Gastrocnemius medialis (tissue), 4 donors: ENCODE measurements at regions not wholly inside any gene's neighbourhood (a gene's known extent, or its start where the extent isn't known, plus 50 kb on each side); places are given as distances from the start of the nearest gene placed in this dataset.

Source experiments
- ATAC-seq, 2 donors: fragments of 150-250 bp; one replicate each; pipeline ENCODE4 v1.9.1; 2016
- DNase-seq, 2 donors: peaks; one replicate each; pipeline ENCODE4 v3.0.0-alpha.2; 2019
- H3K27ac ChIP-seq, 4 donors: fragments of 200-600 bp; sonication (generic); 1 replicate in 1 of 4; 2 replicates in 3 of 4; pipeline ENCODE4 v1.5.1; 2016 to 2018; ENCODE audit warnings: mild to moderate bottlenecking in 2 of 4, moderate library complexity in 1 of 4
- H3K27me3 ChIP-seq, 3 donors: fragments of 200-600 bp; sonication (generic) in 2 of 3; 1 replicate in 1 of 3; 2 replicates in 2 of 3; pipeline versions ENCODE4 v1.5.1 to v1.6.0; 2016 to 2019; ENCODE audit warnings: mild to moderate bottlenecking in 1 of 3, moderate library complexity in 1 of 3
- H3K36me3 ChIP-seq, 2 donors: fragments of 200-600 bp; sonication (generic) in 1 of 2; one replicate each; pipeline ENCODE4 v1.5.1; 2017 to 2018
- H3K4me1 ChIP-seq, 2 donors: fragments of 200-600 bp; sonication (generic) in 1 of 2; one replicate each; pipeline ENCODE4 v1.5.1; 2016 to 2017; ENCODE audit warnings: mild to moderate bottlenecking in 2 of 2
- H3K4me3 ChIP-seq, 4 donors: fragments of 200-600 bp; sonication (generic) in 3 of 4; 1 replicate in 1 of 4; 2 replicates in 3 of 4; pipeline ENCODE4 v1.5.1; 2016 to 2019; ENCODE audit warnings: mild to moderate bottlenecking in 2 of 4
- H3K9me3 ChIP-seq, 3 donors: fragments of 200-600 bp; sonication (generic) in 2 of 3; 1 replicate in 1 of 3; 2 replicates in 2 of 3; pipeline ENCODE4 v1.5.1; 2016 to 2019
- POLR2A ChIP-seq, 2 donors: fragments of 450-650 bp; IDR thresholded peaks; one replicate each; pipeline ENCODE4 v1.6.1; 2017; ENCODE audit warnings: antibody characterized with exemption in 2 of 2, mild to moderate bottlenecking in 2 of 2, moderate library complexity in 2 of 2
- in situ Hi-C, 4 donors: fragments of 200-750 bp; cut with MboI; loops; one replicate each; pipeline versions ENCODE4 v1.15.0 to v1.8.0; 2017; ENCODE audit warnings: low sequenced_read_pairs in 4 of 4
- intact Hi-C: fragments of 100-400 bp; cut with DNase I; formaldehyde crosslinking; loops from one replicate; pipeline ENCODE4 v1.15.1; 2023; ENCODE audit warnings: low total_unique reads
- TF ChIP-seq, protein P1 (sequence below), 5 experiments: fragments of 450-650 bp in 3 of 5; fragments of 200-600 bp in 2 of 5; sonication (generic) in 2 of 5; IDR thresholded peaks in 4 of 5; conservative IDR thresholded peaks in 1 of 5; 1 replicate in 4 of 5; 2 replicates in 1 of 5; pipeline ENCODE4 v1.5.1; 2016 to 2019; ENCODE audit warnings: antibody characterized with exemption in 5 of 5, mild to moderate bottlenecking in 3 of 5, moderate library complexity in 3 of 5

DNA sequence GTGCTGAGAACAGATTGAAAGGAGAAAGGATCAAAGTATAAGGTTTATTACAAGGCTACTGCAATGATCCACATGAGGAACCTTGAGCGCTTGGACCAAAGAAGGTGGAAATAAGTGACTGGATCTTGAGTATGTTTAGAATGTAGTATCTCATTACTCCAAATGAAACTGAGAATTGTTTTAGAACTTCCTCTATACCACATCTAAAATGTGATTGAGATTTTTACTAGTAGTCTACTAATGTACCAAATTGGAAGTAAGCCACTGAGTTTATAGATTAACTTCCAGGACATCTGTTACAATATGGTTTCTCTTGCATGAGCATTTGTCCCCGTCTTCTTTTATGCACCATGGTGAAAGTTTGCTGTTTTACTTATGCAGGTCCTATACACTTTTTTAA lies 300.5 kb downstream of the SUCLG1 start:
- in situ Hi-C loops: no loop called here
- ATAC-seq: no peak

DNA sequence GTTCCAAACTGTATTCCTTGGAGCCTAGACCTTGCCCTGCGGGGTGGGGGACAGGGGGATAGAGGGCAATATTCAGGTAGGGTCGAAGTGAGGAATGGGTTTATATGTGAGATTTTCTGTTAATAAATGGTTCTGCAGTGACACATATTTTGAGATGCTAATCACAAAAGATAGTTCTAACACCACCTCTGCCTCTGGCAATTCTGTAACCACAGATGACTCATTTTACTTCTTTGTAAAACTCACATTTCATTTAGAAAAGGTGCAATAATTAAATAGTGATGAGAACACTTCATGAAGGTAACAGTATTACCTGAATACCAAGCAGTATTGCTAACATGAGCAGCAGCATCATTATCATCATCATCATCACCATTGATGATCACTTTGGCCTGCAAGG lies 306.6 kb downstream of the SUCLG1 start:
- no peaks in the 10 kb centered on the region for H3K4me1 ChIP-seq
- in situ Hi-C loops (no loop called here), intact Hi-C loops (no loop called here)
- no peak overlapping the region for H3K27ac ChIP-seq
- H3K9me3 ChIP-seq: no peaks in the 10 kb centered on the region
- no peak overlapping the region for H3K4me3 ChIP-seq
- ATAC-seq (no peak), DNase-seq (no peak)
- H3K36me3 ChIP-seq: no peaks in the 10 kb centered on the region
- H3K27me3 ChIP-seq: no peaks in the 10 kb centered on the region
- TF ChIP-seq, protein P1, sequence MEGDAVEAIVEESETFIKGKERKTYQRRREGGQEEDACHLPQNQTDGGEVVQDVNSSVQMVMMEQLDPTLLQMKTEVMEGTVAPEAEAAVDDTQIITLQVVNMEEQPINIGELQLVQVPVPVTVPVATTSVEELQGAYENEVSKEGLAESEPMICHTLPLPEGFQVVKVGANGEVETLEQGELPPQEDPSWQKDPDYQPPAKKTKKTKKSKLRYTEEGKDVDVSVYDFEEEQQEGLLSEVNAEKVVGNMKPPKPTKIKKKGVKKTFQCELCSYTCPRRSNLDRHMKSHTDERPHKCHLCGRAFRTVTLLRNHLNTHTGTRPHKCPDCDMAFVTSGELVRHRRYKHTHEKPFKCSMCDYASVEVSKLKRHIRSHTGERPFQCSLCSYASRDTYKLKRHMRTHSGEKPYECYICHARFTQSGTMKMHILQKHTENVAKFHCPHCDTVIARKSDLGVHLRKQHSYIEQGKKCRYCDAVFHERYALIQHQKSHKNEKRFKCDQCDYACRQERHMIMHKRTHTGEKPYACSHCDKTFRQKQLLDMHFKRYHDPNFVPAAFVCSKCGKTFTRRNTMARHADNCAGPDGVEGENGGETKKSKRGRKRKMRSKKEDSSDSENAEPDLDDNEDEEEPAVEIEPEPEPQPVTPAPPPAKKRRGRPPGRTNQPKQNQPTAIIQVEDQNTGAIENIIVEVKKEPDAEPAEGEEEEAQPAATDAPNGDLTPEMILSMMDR (IDR thresholded peaks at IDR 0.05 in 4 of 5, conservative IDR thresholded peaks at IDR 0.05 in 1 of 5): no peak
- TF ChIP-seq POLR2A (IDR thresholded peaks at IDR 0.05): no peak

More for the DNA sequence above, 300.5 kb downstream of the SUCLG1 start:
- no peak for DNase-seq
- Histone ChIP-seq H3K4me3 (no peak overlapping the region), H3K27me3 (no peaks in the 10 kb centered on the region), H3K36me3 (no peaks in the 10 kb centered on the region), H3K4me1 (no peaks in the 10 kb centered on the region), H3K27ac (no peak overlapping the region), H3K9me3 (no peaks in the 10 kb centered on the region)
- intact Hi-C loops: no loop called here
- no peak for TF ChIP-seq POLR2A (IDR thresholded peaks at IDR 0.05)
- TF ChIP-seq, protein P1 (IDR thresholded peaks at IDR 0.05 in 4 of 5, conservative IDR thresholded peaks at IDR 0.05 in 1 of 5): no peak

DNA sequence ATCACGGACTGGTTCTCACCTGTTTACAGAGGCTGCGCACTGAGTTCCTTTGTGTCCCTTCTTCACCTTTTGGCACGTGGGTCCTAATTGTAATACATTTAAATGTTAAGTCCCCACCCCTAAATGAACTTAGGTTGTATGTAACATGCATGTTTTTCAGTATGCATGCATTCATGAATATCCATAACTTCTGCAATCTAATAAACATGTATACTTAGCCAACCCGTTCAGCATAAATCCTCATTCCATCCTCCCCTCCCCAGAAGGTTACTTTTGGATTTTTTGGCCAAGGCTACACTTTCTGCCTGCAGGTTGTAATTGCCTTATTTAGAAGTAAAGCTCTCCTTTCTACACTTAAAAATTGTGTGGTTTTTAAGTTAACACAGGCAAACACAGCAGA lies 314.7 kb downstream of the SUCLG1 start:
- Histone ChIP-seq H3K9me3 (no peaks in the 10 kb centered on the region), H3K4me1 (no peaks in the 10 kb centered on the region), H3K27me3 (no peaks in the 10 kb centered on the region), H3K27ac (no peak overlapping the region), H3K36me3 (no peaks in the 10 kb centered on the region), H3K4me3 (no peak overlapping the region)
- no peak for DNase-seq
- TF ChIP-seq, protein P1 (IDR thresholded peaks at IDR 0.05 in 4 of 5, conservative IDR thresholded peaks at IDR 0.05 in 1 of 5): no peak
- no peak for TF ChIP-seq POLR2A (IDR thresholded peaks at IDR 0.05)
- ATAC-seq: no peak
- intact Hi-C loops: no loop called here
- in situ Hi-C loops: no loop called here

DNA sequence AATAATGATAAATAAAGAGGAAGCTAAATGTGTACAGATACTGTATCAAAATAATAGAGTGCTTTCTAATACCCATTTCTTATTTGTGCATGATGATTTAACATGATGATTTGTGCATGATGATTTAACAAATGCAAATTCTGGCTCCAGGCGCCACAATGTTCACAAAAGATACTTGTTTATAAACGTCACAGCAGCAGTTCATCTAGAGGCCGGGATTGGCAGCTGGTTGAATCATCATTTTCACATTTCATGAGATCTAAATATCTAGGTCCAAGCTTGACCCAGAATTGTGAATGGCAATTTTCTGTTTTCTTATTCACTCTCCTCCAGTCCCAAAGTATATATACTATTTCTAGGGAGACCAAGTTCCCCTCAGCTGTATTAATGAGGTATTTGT lies 322.0 kb downstream of the SUCLG1 start:
- intact Hi-C loops (no loop called here), in situ Hi-C loops (no loop called here)
- ATAC-seq (no peak), DNase-seq (no peak)
- no peaks in the 10 kb centered on the region for H3K4me1 ChIP-seq
- no peaks in the 10 kb centered on the region for H3K9me3 ChIP-seq
- no peaks in the 10 kb centered on the region for H3K27me3 ChIP-seq
- H3K4me3 ChIP-seq: no peak overlapping the region
- no peaks in the 10 kb centered on the region for H3K36me3 ChIP-seq
- TF ChIP-seq, protein P1 (IDR thresholded peaks at IDR 0.05 in 4 of 5, conservative IDR thresholded peaks at IDR 0.05 in 1 of 5): no peak
- TF ChIP-seq POLR2A (IDR thresholded peaks at IDR 0.05): no peak
- no peak overlapping the region for H3K27ac ChIP-seq

DNA sequence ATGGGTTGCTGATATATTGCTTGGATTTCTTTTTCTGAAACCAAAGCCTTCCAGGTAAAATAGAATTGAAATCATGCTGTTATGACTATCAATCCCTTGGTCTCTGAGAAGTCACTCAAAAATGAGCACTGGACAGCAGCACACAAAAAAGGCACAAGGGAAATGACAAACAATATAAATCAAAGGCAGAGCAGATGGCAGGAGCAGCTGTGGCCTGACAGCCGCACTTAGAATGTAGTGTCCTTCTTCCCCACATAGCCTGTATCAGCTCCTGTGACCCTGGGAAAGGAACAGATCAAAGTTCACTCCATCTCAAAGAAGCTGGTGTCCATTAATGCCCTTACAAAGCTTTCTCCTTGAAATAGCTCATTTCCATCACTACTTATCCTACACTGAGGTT lies 326.7 kb downstream of the SUCLG1 start:
- intact Hi-C loops: no loop called here
- TF ChIP-seq, protein P1 (IDR thresholded peaks at IDR 0.05 in 4 of 5, conservative IDR thresholded peaks at IDR 0.05 in 1 of 5): no peak
- TF ChIP-seq POLR2A (IDR thresholded peaks at IDR 0.05): no peak
- no peaks in the 10 kb centered on the region for H3K4me1 ChIP-seq
- H3K27ac ChIP-seq: no peak overlapping the region
- DNase-seq (no peak), ATAC-seq (no peak)
- H3K27me3 ChIP-seq: no peaks in the 10 kb centered on the region
- in situ Hi-C loops: no loop called here
- no peaks in the 10 kb centered on the region for H3K36me3 ChIP-seq
- no peak overlapping the region for H3K4me3 ChIP-seq
- no peaks in the 10 kb centered on the region for H3K9me3 ChIP-seq
